Astrocyte of the spinal cord (primary cell): ENCODE measurements at regions not wholly inside any gene's neighbourhood (a gene's known extent, or its start where the extent isn't known, plus 50 kb on each side); places are given as distances from the start of the nearest gene placed in this dataset.

Source experiments
- DNase-seq: peaks from one replicate; pipeline ENCODE4 v3.0.0; 2011; ENCODE audit warnings: low read depth, low spot score
- H3K4me3 ChIP-seq: 2 replicates; pipeline ENCODE4 v1.5.1; 2011; ENCODE audit warnings: low read depth, mild to moderate bottlenecking, low read length, moderate library complexity
- CTCF ChIP-seq: IDR thresholded peaks from 2 replicates; pipeline ENCODE4 v1.5.1; 2012; ENCODE audit warnings: low read depth, mild to moderate bottlenecking, low read length, inconsistent platforms
- in situ Hi-C: cut with HindIII; loops from 2 replicates; pipeline ENCODE4 v1.10.0; 2017; ENCODE audit warnings: low sequenced_read_pairs

- in situ Hi-C loops: no loop called here
- no peak for DNase-seq
- no peak for TF ChIP-seq CTCF
- H3K4me3 ChIP-seq: no peak overlapping the region
These were observed 739.5 kb upstream of the SLC39A10 start for GRCh38 chr2:194917519-194917918.

GRCh38 chr2:194915485-194915884 is 741.5 kb upstream of the SLC39A10 start:
- in situ Hi-C loops: no loop called here
- no peak for DNase-seq
- TF ChIP-seq CTCF: no peak
- H3K4me3 ChIP-seq: no peak overlapping the region

GRCh38 chr2:194907569-194907968 is 749.5 kb upstream of the SLC39A10 start:
- DNase-seq: no peak
- in situ Hi-C loops: no loop called here
- no peak overlapping the region for H3K4me3 ChIP-seq
- no peak for TF ChIP-seq CTCF

GRCh38 chr2:194896871-194897270 is 760.2 kb upstream of the SLC39A10 start:
- no peak overlapping the region for H3K4me3 ChIP-seq
- TF ChIP-seq CTCF: no peak
- no peak for DNase-seq
- in situ Hi-C loops: no loop called here

GRCh38 chr2:194883711-194884110 is 773.3 kb upstream of the SLC39A10 start:
- in situ Hi-C loops: no loop called here
- no peak overlapping the region for H3K4me3 ChIP-seq
- no peak for TF ChIP-seq CTCF
- no peak for DNase-seq

GRCh38 chr2:194870974-194871535 is 786.0 kb upstream of the SLC39A10 start:
- DNase-seq: no peak
- no peak overlapping the region for H3K4me3 ChIP-seq
- in situ Hi-C loops: no loop called here
- no peak for TF ChIP-seq CTCF

GRCh38 chr2:194867328-194867727 is 789.7 kb upstream of the SLC39A10 start:
- TF ChIP-seq CTCF: peak; percentile 52
- in situ Hi-C loops: no loop called here
- no peak overlapping the region for H3K4me3 ChIP-seq
- peak; percentile 27 for DNase-seq
